Activated naive CD4-positive, alpha-beta T cell treated with anti-CD3 and anti-CD28 coated beads, Interleukin-2, amount 50 U/mL, for 72 hours (primary cell): ENCODE measurements at regions not wholly inside any gene's neighbourhood (a gene's known extent, or its start where the extent isn't known, plus 50 kb on each side); places are given as distances from the start of the nearest gene placed in this dataset.
"Not testable (repeated sequence)": the region's sequence is repeated elsewhere in the genome, so short reads cannot be mapped to it uniquely, and the experiment has no call there.

Source experiments
- ATAC-seq, 2 donors: fragments of 150-1000 bp; cut with Tn5 transposase; 2 replicates each; pipeline ENCODE4 v1.10.0; 2021; ENCODE audit warnings: mild to moderate bottlenecking in 2 of 2, moderate library complexity in 2 of 2
- DNase-seq, 2 donors: peaks; one replicate each; pipeline ENCODE4 v3.0.0; 2021 to 2022; ENCODE audit warnings: low spot score in 2 of 2
- H3K27ac Mint-ChIP-seq, 2 donors: one replicate each; pipeline ENCODE4 v1.8.0; 2022; ENCODE audit warnings: mild to moderate bottlenecking in 2 of 2, mixed read lengths in 2 of 2
- H3K36me3 Mint-ChIP-seq, 2 donors: one replicate each; pipeline ENCODE4 v1.8.0; 2022; ENCODE audit warnings: mixed read lengths in 2 of 2
- H3K9me3 Mint-ChIP-seq, 2 donors: one replicate each; pipeline ENCODE4 v1.8.0; 2022; ENCODE audit warnings: mixed read lengths in 2 of 2

DNA sequence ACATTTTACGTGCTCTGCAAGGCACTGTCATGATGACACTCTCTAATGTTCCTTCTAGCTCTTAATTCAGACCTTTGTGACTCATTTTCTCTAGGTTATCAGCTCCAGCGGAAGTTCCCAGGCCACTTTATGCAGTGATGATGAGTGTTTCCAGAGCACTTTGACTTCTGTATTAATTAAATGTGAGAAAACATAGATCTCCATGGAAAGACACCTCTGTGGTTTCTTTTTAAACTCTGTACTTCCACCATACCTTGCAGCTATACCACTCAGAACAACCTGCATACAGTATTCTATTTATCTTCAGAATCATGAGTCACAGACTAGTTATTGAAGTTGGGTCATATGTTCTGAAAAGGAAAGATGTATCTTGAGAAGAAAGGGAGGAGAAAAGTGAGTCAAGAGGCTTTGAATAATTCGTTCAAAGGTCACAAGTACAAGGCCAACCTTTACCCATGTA is 175.6 kb upstream of the TENM4 start:
- DNase-seq (no peak), ATAC-seq (no peak)
- H3K9me3 Mint-ChIP-seq, result peaks cover 15 to 20% of the 10 kb centered on the region in 2 donors
- no peaks in the 10 kb centered on the region for H3K36me3 Mint-ChIP-seq
- no peak overlapping the region for H3K27ac Mint-ChIP-seq

DNA sequence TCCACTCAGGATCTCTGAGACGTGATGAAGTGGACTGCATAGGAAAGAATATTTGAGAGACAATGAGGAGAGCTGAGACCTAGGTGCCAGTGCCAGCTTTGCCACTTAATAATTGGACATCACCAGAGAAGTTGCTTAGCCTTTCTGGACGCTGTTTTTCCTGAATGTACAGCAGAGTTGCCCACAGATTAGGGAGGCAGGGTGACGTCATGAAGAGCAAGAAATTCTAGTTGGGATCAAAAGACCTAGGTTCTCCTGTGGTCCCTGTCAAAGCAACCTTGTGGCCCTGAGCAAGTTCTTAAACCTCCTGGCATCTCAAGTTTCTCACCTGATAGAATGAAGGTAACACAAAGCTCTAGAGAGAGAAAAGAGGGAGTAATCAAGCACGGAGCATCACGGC is 174.6 kb upstream of the TENM4 start:
- Mint-ChIP-seq H3K36me3 (no peaks in the 10 kb centered on the region), H3K27ac (no peak overlapping the region), H3K9me3 (peaks cover 12 to 15% of the 10 kb centered on the region in 2 donors)
- no peak for DNase-seq
- ATAC-seq, result no peak

DNA sequence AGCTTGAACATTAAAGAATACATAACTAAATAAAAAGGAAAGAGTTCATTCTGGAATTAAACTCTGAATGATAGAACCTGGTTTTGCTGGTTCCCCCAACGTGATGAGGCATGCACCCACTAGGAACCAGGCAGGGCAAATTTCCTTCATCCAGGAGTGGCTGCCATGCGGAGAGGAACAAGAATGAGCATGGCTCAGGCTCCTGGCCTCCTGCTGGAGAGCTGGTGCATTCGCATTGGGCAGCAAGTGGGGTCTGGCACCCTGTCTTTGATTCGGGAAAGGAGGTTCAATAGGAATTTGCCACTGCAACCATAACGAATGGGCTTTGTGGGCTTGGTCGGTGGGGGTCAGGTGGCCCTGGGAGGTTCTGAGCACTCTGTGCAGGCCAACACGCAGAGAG is 169.8 kb upstream of the TENM4 start:
- peaks cover 15 to 19% of the 10 kb centered on the region in 2 donors for H3K9me3 Mint-ChIP-seq

GRCh38 chr11:79610139-79610538 is 169.3 kb upstream of the TENM4 start:
- ATAC-seq, result no peak
- H3K9me3 Mint-ChIP-seq, result peaks cover 15 to 16% of the 10 kb centered on the region in 2 donors
- no peak for DNase-seq

More for the DNA sequence above, 169.8 kb upstream of the TENM4 start:
- ATAC-seq (no peak), DNase-seq (no peak)
- peaks cover 0 to 6% of the 10 kb centered on the region in 2 donors for H3K36me3 Mint-ChIP-seq
- no peak overlapping the region for H3K27ac Mint-ChIP-seq

GRCh38 chr11:79609511-79609910 is 168.7 kb upstream of the TENM4 start:
- DNase-seq, result no peak
- no peak overlapping the region for H3K27ac Mint-ChIP-seq
- ATAC-seq, result no peak
- peaks cover 0 to 6% of the 10 kb centered on the region in 2 donors for H3K36me3 Mint-ChIP-seq
- H3K9me3 Mint-ChIP-seq, result peaks cover 14 to 15% of the 10 kb centered on the region in 2 donors

More at GRCh38 chr11:79610139-79610538, 169.3 kb upstream of the TENM4 start:
- peaks cover 0 to 6% of the 10 kb centered on the region in 2 donors for H3K36me3 Mint-ChIP-seq
- no peak overlapping the region for H3K27ac Mint-ChIP-seq

DNA sequence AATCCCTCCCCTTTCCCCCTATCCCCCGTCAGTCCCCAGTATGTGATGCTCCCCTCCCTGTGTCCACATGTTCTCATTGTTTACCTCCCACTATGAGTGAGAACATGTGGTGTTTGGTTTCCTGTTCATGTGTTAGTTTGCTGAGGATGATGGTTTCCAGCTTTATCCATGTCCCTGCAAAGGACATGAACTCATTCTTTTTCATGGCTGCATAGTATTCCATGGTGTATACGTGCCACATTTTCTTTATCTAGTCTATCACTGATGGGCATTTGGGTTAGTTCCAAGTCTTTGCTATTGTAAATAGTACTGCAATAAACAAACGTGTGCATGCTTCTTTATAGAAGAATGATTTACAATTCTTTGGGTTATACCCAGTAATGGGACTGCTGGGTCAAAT is 165.6 kb upstream of the TENM4 start:
- ATAC-seq, H3K27ac Mint-ChIP-seq, DNase-seq: not testable (repeated sequence)
- Mint-ChIP-seq H3K36me3 (peaks cover 0 to 11% of the 10 kb centered on the region in 2 donors), H3K9me3 (peaks cover 12 to 18% of the 10 kb centered on the region in 2 donors)

- no peak overlapping the region for H3K27ac Mint-ChIP-seq
- DNase-seq (no peak), ATAC-seq (no peak)
- peaks cover 0 to 5% of the 10 kb centered on the region in 2 donors for H3K36me3 Mint-ChIP-seq
- H3K9me3 Mint-ChIP-seq, result peaks cover 14 to 17% of the 10 kb centered on the region in 2 donors
Measured at GRCh38 chr11:79600711-79601110, 159.9 kb upstream of the TENM4 start.

GRCh38 chr11:79594834-79595233 is 154.0 kb upstream of the TENM4 start:
- no peak overlapping the region for H3K27ac Mint-ChIP-seq
- H3K36me3 Mint-ChIP-seq, result no peaks in the 10 kb centered on the region
- H3K9me3 Mint-ChIP-seq, result peaks cover 10 to 12% of the 10 kb centered on the region in 2 donors
- ATAC-seq (no peak), DNase-seq (no peak)

- Mint-ChIP-seq H3K27ac (no peak overlapping the region), H3K36me3 (no peaks in the 10 kb centered on the region), H3K9me3 (peaks cover 17 to 18% of the 10 kb centered on the region in 2 donors)
- no peak for DNase-seq
- no peak for ATAC-seq
Measured at GRCh38 chr11:79592824-79593223, 152.0 kb upstream of the TENM4 start.

DNA sequence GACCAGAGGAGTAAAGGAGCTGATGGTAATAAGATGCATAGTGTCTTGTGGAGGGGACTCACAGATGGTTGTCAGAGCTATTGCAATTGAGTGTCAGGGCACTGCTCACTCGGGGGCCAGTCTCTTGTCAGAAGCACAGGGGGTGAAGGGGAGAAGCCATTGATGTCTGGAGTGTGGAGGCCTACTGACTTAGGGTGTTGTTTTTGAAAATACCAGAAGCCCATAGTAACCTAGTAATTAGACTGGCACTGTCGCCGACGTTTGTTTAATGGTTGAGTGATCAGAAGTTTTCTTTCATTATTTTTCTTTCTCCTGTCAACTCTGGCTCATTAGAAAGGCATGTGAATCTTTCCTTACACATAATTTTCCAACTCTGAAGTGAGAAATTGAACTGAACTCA is 151.6 kb upstream of the TENM4 start:
- DNase-seq (no peak), ATAC-seq (no peak)
- Mint-ChIP-seq H3K36me3 (no peaks in the 10 kb centered on the region), H3K9me3 (peaks cover 17 to 20% of the 10 kb centered on the region in 2 donors), H3K27ac (no peak overlapping the region)

DNA sequence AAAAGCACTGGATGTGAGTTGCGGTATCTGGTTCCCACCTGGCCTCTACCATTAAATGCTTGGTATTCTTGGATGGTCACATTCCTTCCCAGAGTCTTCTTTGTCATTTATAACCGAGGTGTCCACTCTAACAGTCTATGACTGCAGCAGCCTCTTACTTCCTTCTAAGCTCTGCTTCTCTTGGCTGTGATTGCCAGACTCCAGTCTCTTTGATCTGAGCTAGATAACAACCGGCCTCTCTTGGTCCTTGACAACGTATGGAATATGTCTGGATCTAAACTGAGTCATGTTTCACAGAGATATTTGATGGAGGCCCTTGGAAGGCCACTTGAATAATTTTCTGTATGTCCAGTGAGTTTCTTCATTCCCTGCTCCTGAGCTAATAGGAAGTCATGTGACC is 141.6 kb upstream of the TENM4 start:
- no peak for DNase-seq
- H3K9me3 Mint-ChIP-seq, result peaks cover 12 to 26% of the 10 kb centered on the region in 2 donors
- no peak overlapping the region for H3K27ac Mint-ChIP-seq

DNA sequence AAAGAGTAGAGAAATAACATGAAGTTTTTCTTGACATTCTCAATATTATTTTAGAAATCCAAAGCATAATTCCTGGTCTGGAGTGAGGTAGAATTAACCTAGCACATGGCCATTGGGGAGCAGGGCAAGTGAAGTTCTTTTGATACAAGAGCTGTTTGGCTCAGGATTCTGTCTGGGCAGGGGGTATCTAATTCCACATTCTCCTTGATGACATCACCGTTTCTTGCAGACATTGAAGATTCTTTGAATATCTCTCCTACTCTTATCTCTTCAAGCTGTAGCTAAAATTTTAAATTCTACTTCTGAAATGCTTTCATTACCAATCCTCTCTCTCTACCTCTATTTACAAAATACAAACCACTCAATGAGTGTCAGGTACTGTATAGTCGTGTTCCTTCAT is 138.2 kb upstream of the TENM4 start:
- ATAC-seq (no peak), DNase-seq (no peak)
- Mint-ChIP-seq H3K9me3 (peaks cover under 1 to 19% of the 10 kb centered on the region in 2 donors), H3K36me3 (no peaks in the 10 kb centered on the region), H3K27ac (no peak overlapping the region)

More for the DNA sequence above, 141.6 kb upstream of the TENM4 start:
- H3K36me3 Mint-ChIP-seq, result peaks cover 0 to 10% of the 10 kb centered on the region in 2 donors
- no peak for ATAC-seq

GRCh38 chr11:79578116-79578515 is 137.3 kb upstream of the TENM4 start:
- Mint-ChIP-seq H3K9me3 (peaks cover 9 to 19% of the 10 kb centered on the region in 2 donors), H3K27ac (no peak overlapping the region), H3K36me3 (no peaks in the 10 kb centered on the region)
- DNase-seq (no peak), ATAC-seq (no peak)

- Mint-ChIP-seq H3K36me3 (no peaks in the 10 kb centered on the region), H3K9me3 (peaks cover 9 to 15% of the 10 kb centered on the region in 2 donors), H3K27ac (no peak overlapping the region)
- no peak for ATAC-seq
- no peak for DNase-seq
Measured at GRCh38 chr11:79575701-79576100, 134.9 kb upstream of the TENM4 start.

- DNase-seq (no peak), ATAC-seq (no peak)
- no peak overlapping the region for H3K27ac Mint-ChIP-seq
- H3K9me3 Mint-ChIP-seq, result peaks cover 12 to 25% of the 10 kb centered on the region in 2 donors
- H3K36me3 Mint-ChIP-seq, result no peaks in the 10 kb centered on the region
Measured at GRCh38 chr11:79570104-79570503, 129.3 kb upstream of the TENM4 start.

- Mint-ChIP-seq H3K27ac (no peak overlapping the region), H3K36me3 (no peaks in the 10 kb centered on the region), H3K9me3 (peaks cover 21% of the 10 kb centered on the region in 2 donors)
- ATAC-seq, result no peak
- no peak for DNase-seq
Measured at GRCh38 chr11:79564288-79564925, 123.6 kb upstream of the TENM4 start.

- no peak for DNase-seq
- H3K27ac Mint-ChIP-seq, result no peak overlapping the region
- H3K36me3 Mint-ChIP-seq, result no peaks in the 10 kb centered on the region
- ATAC-seq, result no peak
- H3K9me3 Mint-ChIP-seq, result peaks cover 9 to 25% of the 10 kb centered on the region in 2 donors
Measured at GRCh38 chr11:79561496-79561895, 120.7 kb upstream of the TENM4 start.

DNA sequence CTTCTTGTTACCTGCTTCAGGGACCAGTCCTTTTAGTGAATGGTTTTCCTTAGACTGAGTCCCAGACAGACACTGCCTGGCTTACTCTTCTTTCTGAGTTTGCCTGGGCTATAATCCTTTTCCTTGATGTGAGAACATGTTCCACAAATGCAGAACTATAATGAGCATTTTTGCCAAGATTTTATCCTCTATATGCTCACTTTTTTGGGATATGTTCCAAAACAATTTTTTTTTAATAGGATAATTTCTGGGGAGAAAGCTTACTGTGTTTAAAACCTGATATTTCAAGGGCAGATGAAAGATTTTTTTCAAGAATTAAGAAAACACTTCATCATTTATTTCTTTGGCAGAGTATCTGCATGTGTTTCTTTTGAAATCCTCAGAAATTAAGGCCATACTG is 110.0 kb upstream of the TENM4 start:
- Mint-ChIP-seq H3K36me3 (no peaks in the 10 kb centered on the region), H3K27ac (no peak overlapping the region)

More for the DNA sequence above, 110.0 kb upstream of the TENM4 start:
- DNase-seq (no peak), ATAC-seq (no peak)
- H3K9me3 Mint-ChIP-seq, result peaks cover 0 to 5% of the 10 kb centered on the region in 2 donors
